ENCODE measurements at regions not wholly inside any gene's neighbourhood (a gene's known extent, or its start where the extent isn't known, plus 50 kb on each side); places are given as distances from the start of the nearest gene placed in this dataset.

DNA sequence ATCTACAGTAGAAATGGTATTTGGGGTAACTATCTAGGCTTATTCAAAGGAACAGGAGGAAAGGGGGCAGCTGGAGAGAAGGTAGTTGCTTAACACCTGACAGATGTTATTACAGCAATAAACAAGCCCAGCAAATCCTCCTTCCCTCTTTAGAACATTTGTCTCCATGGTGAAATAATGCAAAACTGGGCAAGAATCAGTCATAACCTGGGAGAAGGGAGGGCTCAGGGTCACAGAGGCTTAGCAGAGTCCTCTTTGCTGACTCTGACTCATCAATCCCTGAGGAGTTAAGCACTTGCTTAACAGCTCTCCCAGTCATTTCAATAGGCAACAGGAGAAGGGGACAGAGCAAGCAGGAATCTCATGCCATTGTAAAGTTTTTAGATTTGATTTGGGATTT lies 230.3 kb downstream of the IBTK start:
- Histone ChIP-seq H3K36me3 (ENCODE audit: control insufficient read depth, insufficient read depth, low read length) (no peaks in the 10 kb centered on the region), H3K27me3 (ENCODE audit: control insufficient read depth, insufficient read depth, low read length) (no peaks in the 10 kb centered on the region), H3K4me1 (ENCODE audit: control insufficient read depth, insufficient read depth, low read length) (peaks cover 2% of the 10 kb centered on the region), H3K27ac (ENCODE audit: low read length) (no peak overlapping the region), H3K9me3 (replicated peaks; ENCODE audit: control insufficient read depth, low read depth, low read length) (no peaks in the 10 kb centered on the region), H3K4me3 (ENCODE audit: low read length) (no peak overlapping the region)
- peak; percentile 78 for DNase-seq

DNA sequence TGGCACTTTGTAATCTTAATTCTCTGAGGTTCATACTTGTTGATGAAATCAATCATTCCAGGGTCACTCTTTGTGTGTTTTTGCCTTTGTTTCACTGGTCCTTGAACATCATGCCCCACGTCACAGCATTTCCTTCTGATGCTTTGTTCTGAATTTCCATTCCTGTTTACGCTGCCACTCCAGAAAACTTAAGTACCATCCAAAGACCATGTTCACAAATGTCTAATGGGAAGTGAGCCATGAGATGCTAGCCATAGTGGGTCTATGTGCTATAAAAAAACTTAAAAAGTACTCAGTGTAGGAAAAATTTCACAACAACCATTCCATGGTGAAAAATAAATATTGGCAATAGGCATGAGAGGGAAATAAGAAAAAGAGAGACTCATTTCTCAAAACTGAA lies 232.0 kb downstream of the IBTK start:
- Histone ChIP-seq H3K27ac (ENCODE audit: low read length) (no peak overlapping the region), H3K9me3 (replicated peaks; ENCODE audit: control insufficient read depth, low read depth, low read length) (no peaks in the 10 kb centered on the region), H3K4me1 (ENCODE audit: control insufficient read depth, insufficient read depth, low read length) (peaks cover 2% of the 10 kb centered on the region), H3K36me3 (ENCODE audit: control insufficient read depth, insufficient read depth, low read length) (no peaks in the 10 kb centered on the region), H3K27me3 (ENCODE audit: control insufficient read depth, insufficient read depth, low read length) (no peaks in the 10 kb centered on the region), H3K4me3 (ENCODE audit: low read length) (no peak overlapping the region)
- WGBS (ENCODE audit: insufficient coverage): no CpG with 5 or more reads among the region's 2 CpGs
- no peak for DNase-seq

DNA sequence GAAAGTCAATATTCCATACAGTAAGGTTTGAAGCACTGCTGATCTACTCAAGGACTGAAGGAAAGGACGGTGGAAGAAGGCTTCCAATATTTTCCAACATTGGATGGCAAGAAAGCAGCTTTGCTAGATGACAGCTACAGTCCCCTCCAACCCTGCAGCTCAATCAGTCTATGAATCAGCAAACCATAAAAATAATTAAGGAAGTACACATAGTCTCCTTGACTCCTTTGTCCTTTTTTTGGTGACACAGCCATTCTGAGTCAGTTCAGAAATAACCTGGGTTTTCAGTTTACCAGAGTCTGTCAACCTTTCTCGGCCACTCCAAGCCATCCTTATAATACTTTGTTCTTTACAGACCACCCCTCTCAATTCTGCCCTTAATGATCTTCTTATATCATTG lies 232.5 kb downstream of the IBTK start:
- WGBS (ENCODE audit: insufficient coverage): 100% methylated on average over 1 of the region's 2 CpGs
- Histone ChIP-seq H3K4me3 (ENCODE audit: low read length) (no peak overlapping the region), H3K4me1 (ENCODE audit: control insufficient read depth, insufficient read depth, low read length) (peaks cover 2% of the 10 kb centered on the region), H3K36me3 (ENCODE audit: control insufficient read depth, insufficient read depth, low read length) (no peaks in the 10 kb centered on the region), H3K27me3 (ENCODE audit: control insufficient read depth, insufficient read depth, low read length) (no peaks in the 10 kb centered on the region), H3K9me3 (replicated peaks; ENCODE audit: control insufficient read depth, low read depth, low read length) (no peaks in the 10 kb centered on the region), H3K27ac (ENCODE audit: low read length) (no peak overlapping the region)
- DNase-seq: no peak

GRCh38 chr6:82013561-82014530 lies 233.7 kb downstream of the IBTK start:
- no CpG with 5 or more reads among the region's 3 CpGs for WGBS (ENCODE audit: insufficient coverage)
- Histone ChIP-seq H3K4me1 (ENCODE audit: control insufficient read depth, insufficient read depth, low read length) (peaks cover 2% of the 10 kb centered on the region), H3K27ac (ENCODE audit: low read length) (peak overlapping the region; percentile 29)

GRCh38 chr6:82006027-82006738 lies 241.4 kb downstream of the IBTK start:
- Histone ChIP-seq H3K4me1 (ENCODE audit: control insufficient read depth, insufficient read depth, low read length) (no peaks in the 10 kb centered on the region), H3K9me3 (replicated peaks; ENCODE audit: control insufficient read depth, low read depth, low read length) (peaks cover 3% of the 10 kb centered on the region), H3K27me3 (ENCODE audit: control insufficient read depth, insufficient read depth, low read length) (no peaks in the 10 kb centered on the region), H3K36me3 (ENCODE audit: control insufficient read depth, insufficient read depth, low read length) (no peaks in the 10 kb centered on the region), H3K4me3 (ENCODE audit: low read length) (no peak overlapping the region), H3K27ac (ENCODE audit: low read length) (no peak overlapping the region)
- 90% methylated on average over 2 of the region's 5 CpGs for WGBS (ENCODE audit: insufficient coverage)
- DNase-seq: no peak

More at GRCh38 chr6:82013561-82014530, 233.7 kb downstream of the IBTK start:
- Histone ChIP-seq H3K4me3 (ENCODE audit: low read length) (no peak overlapping the region), H3K27me3 (ENCODE audit: control insufficient read depth, insufficient read depth, low read length) (no peaks in the 10 kb centered on the region), H3K9me3 (replicated peaks; ENCODE audit: control insufficient read depth, low read depth, low read length) (no peaks in the 10 kb centered on the region), H3K36me3 (ENCODE audit: control insufficient read depth, insufficient read depth, low read length) (no peaks in the 10 kb centered on the region)
- DNase-seq: peak; percentile 91

GRCh38 chr6:82000551-82000950 lies 247.0 kb downstream of the IBTK start:
- H3K9me3 ChIP-seq (replicated peaks; ENCODE audit: control insufficient read depth, low read depth, low read length): peaks cover 2% of the 10 kb centered on the region
- no peak overlapping the region for H3K4me3 ChIP-seq (ENCODE audit: low read length)
- no peak overlapping the region for H3K27ac ChIP-seq (ENCODE audit: low read length)
- H3K27me3 ChIP-seq (ENCODE audit: control insufficient read depth, insufficient read depth, low read length): no peaks in the 10 kb centered on the region
- no peaks in the 10 kb centered on the region for H3K4me1 ChIP-seq (ENCODE audit: control insufficient read depth, insufficient read depth, low read length)
- DNase-seq: no peak
- no peaks in the 10 kb centered on the region for H3K36me3 ChIP-seq (ENCODE audit: control insufficient read depth, insufficient read depth, low read length)

DNA sequence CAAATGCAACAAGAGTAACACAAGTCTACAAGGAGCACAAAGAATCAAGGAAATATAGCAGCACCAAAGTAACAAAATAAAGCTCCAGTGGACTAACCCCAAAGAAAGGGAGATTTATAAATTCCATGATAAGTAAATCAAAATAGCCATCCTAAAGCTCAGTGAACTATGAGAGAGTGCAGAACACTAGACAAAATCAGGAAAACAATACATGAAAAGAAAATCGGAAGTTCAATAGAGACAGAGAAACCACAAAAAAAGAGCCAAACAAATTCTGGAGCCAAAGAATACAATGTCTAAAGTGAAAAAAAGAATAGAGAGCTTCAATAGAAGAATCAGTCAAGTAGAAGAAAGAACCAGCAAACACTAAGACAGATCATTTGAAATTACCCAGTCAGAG lies 247.3 kb upstream of the TENT5A start:
- Histone ChIP-seq H3K27me3 (ENCODE audit: control insufficient read depth, insufficient read depth, low read length) (no peaks in the 10 kb centered on the region), H3K4me3 (ENCODE audit: low read length) (no peak overlapping the region), H3K36me3 (ENCODE audit: control insufficient read depth, insufficient read depth, low read length) (no peaks in the 10 kb centered on the region), H3K4me1 (ENCODE audit: control insufficient read depth, insufficient read depth, low read length) (no peaks in the 10 kb centered on the region), H3K9me3 (replicated peaks; ENCODE audit: control insufficient read depth, low read depth, low read length) (no peaks in the 10 kb centered on the region), H3K27ac (ENCODE audit: low read length) (no peak overlapping the region)
- WGBS (ENCODE audit: insufficient coverage): no CpG with 5 or more reads among the region's 1 CpG
- no peak for DNase-seq

DNA sequence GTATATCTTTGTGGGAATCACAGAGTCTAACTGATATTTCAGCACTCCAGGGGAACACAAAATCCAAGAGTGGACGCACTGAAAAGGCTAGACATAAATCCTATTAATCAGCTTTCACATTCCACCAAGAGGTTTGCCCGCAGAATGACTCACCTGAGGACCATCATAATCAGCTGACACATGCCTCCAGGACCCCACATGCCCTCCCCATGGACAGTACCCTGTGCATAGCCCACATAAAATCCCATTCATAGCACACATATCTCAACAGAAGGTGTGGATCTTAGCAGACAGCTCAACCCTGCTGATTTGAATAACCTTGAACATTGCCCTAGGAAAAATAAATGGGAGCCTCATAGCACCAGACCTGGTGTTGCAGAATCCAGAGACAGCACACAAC lies 246.8 kb upstream of the TENT5A start:
- 100% methylated on average over 2 of the region's 2 CpGs for WGBS (ENCODE audit: insufficient coverage)
- Histone ChIP-seq H3K9me3 (replicated peaks; ENCODE audit: control insufficient read depth, low read depth, low read length) (no peaks in the 10 kb centered on the region), H3K4me1 (ENCODE audit: control insufficient read depth, insufficient read depth, low read length) (no peaks in the 10 kb centered on the region), H3K27ac (ENCODE audit: low read length) (no peak overlapping the region), H3K36me3 (ENCODE audit: control insufficient read depth, insufficient read depth, low read length) (no peaks in the 10 kb centered on the region), H3K27me3 (ENCODE audit: control insufficient read depth, insufficient read depth, low read length) (no peaks in the 10 kb centered on the region), H3K4me3 (ENCODE audit: low read length) (no peak overlapping the region)
- DNase-seq: no peak

- Histone ChIP-seq H3K27me3 (ENCODE audit: control insufficient read depth, insufficient read depth, low read length) (no peaks in the 10 kb centered on the region), H3K36me3 (ENCODE audit: control insufficient read depth, insufficient read depth, low read length) (no peaks in the 10 kb centered on the region), H3K27ac (ENCODE audit: low read length) (no peak overlapping the region), H3K9me3 (replicated peaks; ENCODE audit: control insufficient read depth, low read depth, low read length) (no peaks in the 10 kb centered on the region), H3K4me3 (ENCODE audit: low read length) (no peak overlapping the region), H3K4me1 (ENCODE audit: control insufficient read depth, insufficient read depth, low read length) (no peaks in the 10 kb centered on the region)
- DNase-seq: no peak
- WGBS (ENCODE audit: insufficient coverage): no CpG with 5 or more reads among the region's 1 CpG
These were observed 246.0 kb upstream of the TENT5A start for GRCh38 chr6:81998432-81998831.

DNA sequence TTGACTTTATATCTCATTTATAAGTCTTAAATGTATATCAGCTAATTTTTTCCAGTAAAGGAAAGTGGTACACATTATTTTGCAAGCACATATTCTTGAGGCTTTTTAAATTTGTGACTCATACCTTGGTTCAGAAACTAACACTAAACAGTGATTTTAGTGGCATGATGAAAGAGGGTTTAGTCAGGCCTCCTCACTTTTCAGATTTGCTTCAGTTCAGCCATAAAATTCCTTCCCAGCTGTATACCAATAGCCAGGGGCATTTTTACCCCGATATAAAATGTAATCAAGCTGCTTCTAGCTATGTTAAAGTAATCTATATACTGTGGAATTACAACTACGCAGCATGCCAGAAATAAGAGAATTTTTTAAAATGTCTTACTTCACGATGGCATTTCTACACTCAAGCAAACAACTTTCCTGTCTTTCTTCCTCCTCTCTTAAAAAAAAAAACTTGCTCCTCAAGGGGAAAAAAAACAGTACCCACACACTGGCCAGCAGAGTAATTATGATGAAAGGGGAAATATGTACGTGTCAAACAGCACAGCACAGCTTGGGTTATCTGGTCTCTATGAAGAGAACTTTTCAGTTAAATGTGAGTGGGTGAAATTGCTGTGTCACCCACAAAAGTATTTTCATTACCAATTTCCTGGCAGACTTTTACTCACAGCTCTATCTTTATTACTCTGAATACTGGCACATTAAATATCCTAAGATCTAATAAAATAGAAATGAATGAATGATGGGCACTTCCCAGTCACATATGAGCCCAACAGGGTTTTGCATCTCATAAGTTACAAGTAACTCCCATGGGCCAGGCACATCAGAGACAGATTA lies 244.8 kb upstream of the TENT5A start:
- H3K9me3 ChIP-seq (replicated peaks; ENCODE audit: control insufficient read depth, low read depth, low read length): no peaks in the 10 kb centered on the region
- no peaks in the 10 kb centered on the region for H3K4me1 ChIP-seq (ENCODE audit: control insufficient read depth, insufficient read depth, low read length)
- peak; percentile 45 for DNase-seq
- H3K36me3 ChIP-seq (ENCODE audit: control insufficient read depth, insufficient read depth, low read length): no peaks in the 10 kb centered on the region
- no peaks in the 10 kb centered on the region for H3K27me3 ChIP-seq (ENCODE audit: control insufficient read depth, insufficient read depth, low read length)
- WGBS (ENCODE audit: insufficient coverage): no CpG with 5 or more reads among the region's 4 CpGs
- H3K4me3 ChIP-seq (ENCODE audit: low read length): no peak overlapping the region
- H3K27ac ChIP-seq (ENCODE audit: low read length): no peak overlapping the region

All from muscle of leg (tissue), 3 donors.